ENCODE measurements at regions not wholly inside any gene's neighbourhood (a gene's known extent, or its start where the extent isn't known, plus 50 kb on each side); places are given as distances from the start of the nearest gene placed in this dataset.

DNA sequence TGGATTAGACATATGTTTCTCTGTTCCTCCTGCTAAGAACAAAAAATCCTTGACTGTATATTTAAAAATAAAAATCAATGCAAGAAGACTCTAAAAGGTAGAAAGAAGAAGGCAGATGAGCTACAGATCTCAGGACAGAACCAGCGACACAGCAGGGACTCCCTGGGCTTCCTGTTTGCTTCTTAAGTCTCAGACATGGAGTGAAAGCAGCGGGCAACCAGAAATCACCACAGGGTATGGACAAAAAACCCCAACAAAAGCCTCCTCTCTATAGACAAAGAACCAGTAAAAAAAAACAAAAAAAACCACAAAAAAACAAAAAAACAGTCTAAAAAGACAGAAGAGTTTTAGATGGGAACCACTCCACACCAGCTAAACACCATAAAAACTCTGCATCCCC, 971.0 kb upstream of the GYPC start:
- TF ChIP-seq, protein P1, sequence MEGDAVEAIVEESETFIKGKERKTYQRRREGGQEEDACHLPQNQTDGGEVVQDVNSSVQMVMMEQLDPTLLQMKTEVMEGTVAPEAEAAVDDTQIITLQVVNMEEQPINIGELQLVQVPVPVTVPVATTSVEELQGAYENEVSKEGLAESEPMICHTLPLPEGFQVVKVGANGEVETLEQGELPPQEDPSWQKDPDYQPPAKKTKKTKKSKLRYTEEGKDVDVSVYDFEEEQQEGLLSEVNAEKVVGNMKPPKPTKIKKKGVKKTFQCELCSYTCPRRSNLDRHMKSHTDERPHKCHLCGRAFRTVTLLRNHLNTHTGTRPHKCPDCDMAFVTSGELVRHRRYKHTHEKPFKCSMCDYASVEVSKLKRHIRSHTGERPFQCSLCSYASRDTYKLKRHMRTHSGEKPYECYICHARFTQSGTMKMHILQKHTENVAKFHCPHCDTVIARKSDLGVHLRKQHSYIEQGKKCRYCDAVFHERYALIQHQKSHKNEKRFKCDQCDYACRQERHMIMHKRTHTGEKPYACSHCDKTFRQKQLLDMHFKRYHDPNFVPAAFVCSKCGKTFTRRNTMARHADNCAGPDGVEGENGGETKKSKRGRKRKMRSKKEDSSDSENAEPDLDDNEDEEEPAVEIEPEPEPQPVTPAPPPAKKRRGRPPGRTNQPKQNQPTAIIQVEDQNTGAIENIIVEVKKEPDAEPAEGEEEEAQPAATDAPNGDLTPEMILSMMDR (IDR thresholded peaks at IDR 0.05), result no peak
- no peak for TF ChIP-seq POLR2A (IDR thresholded peaks at IDR 0.05)
